ENCODE measurements at regions not wholly inside any gene's neighbourhood (a gene's known extent, or its start where the extent isn't known, plus 50 kb on each side); places are given as distances from the start of the nearest gene placed in this dataset.

- no peak for TF ChIP-seq CTCF (IDR thresholded peaks at IDR 0.05 in 4 of 5, conservative IDR thresholded peaks at IDR 0.05 in 1 of 5)
- no peak for TF ChIP-seq POLR2A (IDR thresholded peaks at IDR 0.05)
These were observed 343.9 kb upstream of the CBLB start for GRCh38 chr3:106212665-106213222.
